HFFc6 (cell line): ENCODE measurements at regions not wholly inside any gene's neighbourhood (a gene's known extent, or its start where the extent isn't known, plus 50 kb on each side); places are given as distances from the start of the nearest gene placed in this dataset.

Experiments
- DNase-seq: peaks from one replicate; pipeline ENCODE4 v3.0.0-alpha.2; 2018
- H3K27ac Mint-ChIP-seq: 2 replicates; pipeline ENCODE4 v1.8.0; 2020; ENCODE audit warnings: mild to moderate bottlenecking, mixed read lengths
- H3K27me3 Mint-ChIP-seq: 2 replicates; pipeline ENCODE4 v1.8.0; 2021; ENCODE audit warnings: mild to moderate bottlenecking, moderate library complexity, mixed read lengths; ENCODE audit not compliant: insufficient read depth
- H3K36me3 Mint-ChIP-seq: 2 replicates; pipeline ENCODE4 v1.8.0; 2021; ENCODE audit warnings: low read depth, mixed read lengths
- H3K4me1 Mint-ChIP-seq: 2 replicates; pipeline ENCODE4 v1.8.0; 2020; ENCODE audit warnings: low read depth, mixed read lengths
- H3K4me3 Mint-ChIP-seq: 2 replicates; pipeline ENCODE4 v1.8.0; 2020; ENCODE audit warnings: mild to moderate bottlenecking, moderate library complexity, mixed read lengths
- H3K9me3 Mint-ChIP-seq: 2 replicates; pipeline ENCODE4 v1.8.0; 2020; ENCODE audit warnings: mild to moderate bottlenecking, mixed read lengths
- CTCF ChIP-seq: fragments of 200-600 bp; sonication (generic); IDR thresholded peaks from 2 replicates; pipeline ENCODE4 v1.5.0; 2021; ENCODE audit warnings: antibody characterized with exemption, mild to moderate bottlenecking

DNA sequence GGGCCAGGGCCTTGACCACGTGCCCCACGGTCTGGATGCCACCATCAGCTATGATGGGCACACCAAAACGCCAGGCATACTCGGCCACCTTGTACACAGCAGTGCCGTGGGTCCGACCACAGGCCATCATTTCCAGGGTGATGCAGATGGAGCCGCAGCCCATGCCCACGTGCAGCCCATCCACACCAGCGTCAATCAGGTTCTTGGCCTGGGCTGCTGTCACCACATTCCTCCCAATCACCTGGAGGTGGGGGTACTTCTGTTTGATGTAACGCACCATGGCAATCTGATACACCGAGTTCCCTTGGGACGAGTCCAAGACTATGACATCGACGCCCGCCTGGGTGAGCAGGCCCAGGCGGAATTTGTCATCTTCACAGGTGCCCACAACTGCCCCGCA lies 221.2 kb upstream of the ATP6AP2 start:
- H3K4me1 Mint-ChIP-seq, result no peaks in the 10 kb centered on the region
- DNase-seq, result no peak
- H3K27me3 Mint-ChIP-seq, result peaks cover 11% of the 10 kb centered on the region
- H3K36me3 Mint-ChIP-seq, result no peaks in the 10 kb centered on the region
- no peaks in the 10 kb centered on the region for H3K9me3 Mint-ChIP-seq
- TF ChIP-seq CTCF, result no peak
- H3K4me3 Mint-ChIP-seq, result no peak overlapping the region
- no peak overlapping the region for H3K27ac Mint-ChIP-seq

DNA sequence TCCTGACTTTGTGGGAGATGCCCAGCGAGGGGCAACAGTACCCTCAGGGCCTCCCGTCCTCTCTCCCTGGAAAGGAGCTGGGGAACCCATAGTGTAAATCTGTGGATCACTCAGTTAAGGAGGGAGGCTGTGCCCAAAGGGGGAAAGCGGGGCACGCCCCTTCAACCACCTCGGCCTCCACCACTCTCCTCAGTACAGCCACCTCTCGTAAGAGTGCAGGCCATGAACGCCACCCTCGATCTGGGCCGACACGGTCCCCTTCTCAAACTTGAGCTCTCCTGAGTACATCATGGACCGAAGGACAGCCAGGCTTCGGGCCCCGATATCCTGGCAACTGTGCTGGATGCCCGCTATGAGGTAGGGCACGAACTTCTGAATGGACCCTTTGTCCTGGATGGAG lies 221.8 kb upstream of the ATP6AP2 start:
- Mint-ChIP-seq H3K9me3 (no peaks in the 10 kb centered on the region), H3K27me3 (peaks cover 11% of the 10 kb centered on the region), H3K4me3 (no peak overlapping the region), H3K36me3 (no peaks in the 10 kb centered on the region), H3K27ac (no peak overlapping the region), H3K4me1 (no peaks in the 10 kb centered on the region)
- TF ChIP-seq CTCF, result no peak
- DNase-seq, result no peak

- no peak overlapping the region for H3K27ac Mint-ChIP-seq
- H3K27me3 Mint-ChIP-seq, result peaks cover 1% of the 10 kb centered on the region; the same call in 1 of the 2 replicates
- H3K4me1 Mint-ChIP-seq, result no peaks in the 10 kb centered on the region
- no peak for DNase-seq
- H3K36me3 Mint-ChIP-seq, result no peaks in the 10 kb centered on the region
- no peak overlapping the region for H3K4me3 Mint-ChIP-seq
- no peak for TF ChIP-seq CTCF
- H3K9me3 Mint-ChIP-seq, result peaks cover 8% of the 10 kb centered on the region
These were observed 231.5 kb upstream of the ATP6AP2 start for GRCh38 chrX:40349251-40349650.

GRCh38 chrX:40346379-40346778 lies 234.4 kb upstream of the ATP6AP2 start:
- TF ChIP-seq CTCF, result no peak
- H3K9me3 Mint-ChIP-seq, result peaks cover 8% of the 10 kb centered on the region
- H3K27ac Mint-ChIP-seq, result no peak overlapping the region

DNA sequence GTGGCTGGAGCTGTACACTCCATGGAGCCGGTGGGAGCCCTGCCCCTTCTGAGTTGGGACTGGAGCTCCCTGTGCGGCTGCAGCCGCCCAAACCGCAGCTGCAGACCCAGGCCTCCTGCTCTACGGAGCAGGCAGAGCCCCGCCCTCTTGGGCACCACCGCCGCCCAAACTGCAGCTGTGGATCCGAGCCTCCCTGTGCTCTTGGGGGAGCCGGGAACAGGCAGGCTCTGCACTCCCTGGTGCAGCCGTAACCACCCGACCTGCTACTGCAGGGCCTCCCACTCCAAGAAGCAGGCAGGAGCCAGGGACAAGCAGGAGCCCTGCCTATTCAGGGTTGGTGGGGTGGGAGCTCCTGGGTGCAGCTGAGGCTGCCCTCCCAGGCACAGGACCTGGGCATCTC lies 237.5 kb upstream of the ATP6AP2 start:
- no peaks in the 10 kb centered on the region for H3K4me1 Mint-ChIP-seq
- no peaks in the 10 kb centered on the region for H3K36me3 Mint-ChIP-seq
- peaks cover 8% of the 10 kb centered on the region for H3K9me3 Mint-ChIP-seq
- DNase-seq, result no peak
- no peak overlapping the region for H3K27ac Mint-ChIP-seq
- H3K27me3 Mint-ChIP-seq, result peaks cover 2% of the 10 kb centered on the region; the same call in 1 of the 2 replicates
- H3K4me3 Mint-ChIP-seq, result no peak overlapping the region
- TF ChIP-seq CTCF, result no peak

More at GRCh38 chrX:40346379-40346778, 234.4 kb upstream of the ATP6AP2 start:
- no peak for DNase-seq
- no peaks in the 10 kb centered on the region for H3K4me1 Mint-ChIP-seq
- no peaks in the 10 kb centered on the region for H3K36me3 Mint-ChIP-seq
- H3K27me3 Mint-ChIP-seq, result no peaks in the 10 kb centered on the region
- H3K4me3 Mint-ChIP-seq, result no peak overlapping the region

DNA sequence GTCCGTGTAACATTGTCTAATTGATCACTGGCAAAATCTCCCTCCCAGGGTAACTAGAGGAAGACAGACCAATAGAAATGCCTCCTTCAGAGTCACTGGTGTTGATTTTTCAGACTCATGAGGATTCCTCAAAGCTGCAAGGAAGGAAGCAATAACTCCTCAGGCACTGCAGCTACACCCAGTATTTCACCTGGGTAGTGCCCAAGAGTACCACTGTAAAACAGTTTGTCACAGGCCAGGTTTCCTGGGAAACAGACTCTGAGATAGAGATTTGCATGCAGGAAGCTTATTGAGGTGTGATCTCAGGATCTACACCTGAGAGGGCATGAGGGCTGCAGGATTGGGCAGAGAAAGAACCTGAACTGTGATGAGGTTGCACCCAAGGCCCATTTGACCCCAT lies 240.7 kb upstream of the ATP6AP2 start:
- H3K4me1 Mint-ChIP-seq, result no peaks in the 10 kb centered on the region
- H3K4me3 Mint-ChIP-seq, result no peak overlapping the region
- H3K27ac Mint-ChIP-seq, result no peak overlapping the region
- no peak for DNase-seq
- no peak for TF ChIP-seq CTCF
- no peaks in the 10 kb centered on the region for H3K36me3 Mint-ChIP-seq
- H3K9me3 Mint-ChIP-seq, result no peaks in the 10 kb centered on the region
- H3K27me3 Mint-ChIP-seq, result peaks cover 12% of the 10 kb centered on the region
